ENCODE measurements at regions not wholly inside any gene's neighbourhood (a gene's known extent, or its start where the extent isn't known, plus 50 kb on each side); places are given as distances from the start of the nearest gene placed in this dataset.
"Not testable (repeated sequence)": the region's sequence is repeated elsewhere in the genome, so short reads cannot be mapped to it uniquely, and the experiment has no call there.

DNA sequence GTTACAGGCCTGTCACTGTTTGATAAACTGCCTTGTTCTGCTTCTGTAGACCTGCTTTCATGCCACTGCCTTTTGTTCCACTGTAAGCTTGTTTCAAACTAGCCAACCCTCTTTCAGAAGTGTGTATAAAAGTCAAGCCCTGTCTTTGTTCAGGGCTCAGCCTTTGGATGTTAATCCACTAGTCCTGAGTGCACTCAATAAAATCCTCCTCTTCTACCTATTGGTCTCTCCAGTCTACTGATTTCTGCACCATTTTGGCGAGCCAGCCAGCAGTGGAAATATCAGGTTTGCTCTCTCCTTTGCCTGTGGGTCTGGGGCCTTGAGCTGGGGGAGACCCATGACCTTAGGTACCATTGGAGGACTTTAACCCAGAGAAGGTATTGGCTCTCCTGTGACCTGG is 901.6 kb upstream of the NDST4 start:
- DNase-seq (ENCODE audit: extremely low read depth, low read depth): no peak
- TF ChIP-seq, protein P1, sequence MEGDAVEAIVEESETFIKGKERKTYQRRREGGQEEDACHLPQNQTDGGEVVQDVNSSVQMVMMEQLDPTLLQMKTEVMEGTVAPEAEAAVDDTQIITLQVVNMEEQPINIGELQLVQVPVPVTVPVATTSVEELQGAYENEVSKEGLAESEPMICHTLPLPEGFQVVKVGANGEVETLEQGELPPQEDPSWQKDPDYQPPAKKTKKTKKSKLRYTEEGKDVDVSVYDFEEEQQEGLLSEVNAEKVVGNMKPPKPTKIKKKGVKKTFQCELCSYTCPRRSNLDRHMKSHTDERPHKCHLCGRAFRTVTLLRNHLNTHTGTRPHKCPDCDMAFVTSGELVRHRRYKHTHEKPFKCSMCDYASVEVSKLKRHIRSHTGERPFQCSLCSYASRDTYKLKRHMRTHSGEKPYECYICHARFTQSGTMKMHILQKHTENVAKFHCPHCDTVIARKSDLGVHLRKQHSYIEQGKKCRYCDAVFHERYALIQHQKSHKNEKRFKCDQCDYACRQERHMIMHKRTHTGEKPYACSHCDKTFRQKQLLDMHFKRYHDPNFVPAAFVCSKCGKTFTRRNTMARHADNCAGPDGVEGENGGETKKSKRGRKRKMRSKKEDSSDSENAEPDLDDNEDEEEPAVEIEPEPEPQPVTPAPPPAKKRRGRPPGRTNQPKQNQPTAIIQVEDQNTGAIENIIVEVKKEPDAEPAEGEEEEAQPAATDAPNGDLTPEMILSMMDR (IDR thresholded peaks at IDR 0.05; ENCODE audit: low read depth, low read length): no peak

DNA sequence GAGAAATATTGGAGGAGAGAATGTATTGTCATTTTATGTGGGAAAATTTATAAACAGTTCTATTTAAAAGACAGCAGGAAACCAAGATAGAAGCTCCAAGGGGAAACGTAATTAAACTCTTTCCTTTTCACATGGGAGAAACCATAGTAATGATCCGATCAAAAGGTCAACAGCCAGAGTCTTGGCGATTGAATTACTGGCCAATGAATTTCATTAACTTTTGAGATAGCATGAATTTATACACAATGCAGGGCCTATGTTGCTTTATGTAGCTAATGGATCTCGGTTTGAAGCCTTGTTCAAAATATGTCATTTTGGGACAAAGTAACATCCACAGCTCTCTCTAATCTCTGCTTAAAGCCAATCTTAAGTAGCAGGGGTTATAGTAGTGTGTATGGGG is 897.5 kb upstream of the NDST4 start:
- TF ChIP-seq, protein P1 (IDR thresholded peaks at IDR 0.05; ENCODE audit: low read depth, low read length): no peak
- DNase-seq (ENCODE audit: extremely low read depth, low read depth): no peak

DNA sequence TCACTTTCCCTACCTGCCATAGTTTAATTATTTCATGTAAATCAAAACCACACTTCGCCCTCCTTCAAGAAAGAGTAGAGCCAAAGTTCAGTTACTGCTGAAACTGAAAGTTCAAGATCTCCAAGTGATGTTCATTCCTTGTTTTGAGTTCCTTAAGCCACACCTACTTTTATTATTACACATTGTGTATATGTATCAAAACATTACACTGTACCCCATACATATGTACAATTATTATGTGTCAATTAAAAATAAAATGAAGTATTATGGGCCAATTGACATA is 892.3 kb upstream of the NDST4 start:
- no peak for DNase-seq (ENCODE audit: extremely low read depth, low read depth)
- TF ChIP-seq, protein P1 (IDR thresholded peaks at IDR 0.05; ENCODE audit: low read depth, low read length): no peak

DNA sequence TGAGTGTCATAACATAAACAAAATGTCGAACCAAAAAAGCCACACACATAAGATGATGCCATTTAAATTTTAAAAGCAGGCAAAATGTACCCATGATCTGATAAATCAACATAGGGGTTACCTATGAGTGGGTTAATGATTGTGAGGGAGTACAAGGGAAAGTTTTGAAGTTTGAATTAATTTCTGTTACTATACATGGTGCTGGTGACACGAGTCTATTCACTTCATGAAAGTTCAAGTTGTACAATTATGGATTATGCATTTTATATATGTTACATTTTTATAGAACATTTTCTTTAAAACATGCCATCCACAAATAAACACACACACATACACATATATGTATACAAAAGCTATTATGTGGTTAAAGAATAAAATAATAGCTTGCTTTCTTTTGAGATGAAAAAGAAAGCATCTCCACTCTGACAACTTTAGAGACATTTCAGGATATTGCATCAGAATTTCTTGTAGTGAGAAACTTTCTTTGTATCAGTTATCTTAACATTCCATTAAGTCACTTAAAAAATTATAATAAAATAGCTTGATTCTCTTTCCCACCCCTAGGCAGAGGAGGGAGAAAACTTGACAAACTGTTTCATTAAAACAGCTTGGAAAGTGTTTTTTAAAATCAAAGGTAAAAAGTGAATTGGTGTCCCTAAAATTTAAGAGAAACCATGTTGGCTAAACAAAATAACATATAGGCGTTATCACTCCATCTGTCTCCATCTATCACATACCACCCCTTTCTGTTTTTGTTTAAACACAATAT is 891.8 kb upstream of the NDST4 start:
- TF ChIP-seq, protein P1 (IDR thresholded peaks at IDR 0.05; ENCODE audit: low read depth, low read length): no peak
- no peak for DNase-seq (ENCODE audit: extremely low read depth, low read depth)

DNA sequence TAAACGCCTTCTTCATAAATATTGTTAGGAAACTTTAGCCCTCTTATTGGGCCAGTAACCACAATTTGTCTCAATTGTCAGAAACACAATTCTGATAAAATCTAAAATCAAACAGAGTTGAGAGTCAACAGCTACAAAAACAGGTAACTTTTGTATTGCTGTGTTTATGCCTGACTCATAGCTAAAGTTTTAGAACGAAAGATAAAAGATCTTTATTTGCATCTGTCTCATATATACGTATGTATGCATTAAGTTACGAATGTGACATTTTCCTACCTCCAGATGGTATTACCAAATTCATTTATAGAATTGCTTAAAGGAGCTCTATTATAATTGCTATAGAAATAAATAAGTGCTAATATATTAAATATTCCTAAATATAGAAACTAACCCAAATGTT is 887.9 kb upstream of the NDST4 start:
- TF ChIP-seq, protein P1 (IDR thresholded peaks at IDR 0.05; ENCODE audit: low read depth, low read length): no peak
- DNase-seq (ENCODE audit: extremely low read depth, low read depth): no peak

DNA sequence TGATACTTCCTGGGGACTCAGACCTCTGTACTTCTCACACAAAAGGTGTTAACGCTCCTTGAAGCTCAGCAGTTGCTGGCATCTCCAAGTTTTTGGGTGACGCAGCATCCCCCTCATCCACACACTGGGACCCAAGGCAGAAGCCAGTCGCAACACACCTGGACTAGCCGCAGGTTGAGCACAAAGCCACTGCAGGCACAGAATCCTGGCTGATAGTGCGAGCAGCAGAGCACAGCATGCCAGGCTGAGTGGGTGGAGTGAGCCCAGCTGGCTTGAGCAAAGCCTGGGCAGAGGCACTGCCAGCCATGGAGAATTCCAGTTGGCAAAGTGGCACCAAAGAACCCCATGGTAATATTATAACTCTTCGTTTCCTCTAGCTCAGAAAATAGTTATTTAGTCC is 873.2 kb upstream of the NDST4 start:
- TF ChIP-seq, protein P1 (IDR thresholded peaks at IDR 0.05; ENCODE audit: low read depth, low read length): no peak
- no peak for DNase-seq (ENCODE audit: extremely low read depth, low read depth)

DNA sequence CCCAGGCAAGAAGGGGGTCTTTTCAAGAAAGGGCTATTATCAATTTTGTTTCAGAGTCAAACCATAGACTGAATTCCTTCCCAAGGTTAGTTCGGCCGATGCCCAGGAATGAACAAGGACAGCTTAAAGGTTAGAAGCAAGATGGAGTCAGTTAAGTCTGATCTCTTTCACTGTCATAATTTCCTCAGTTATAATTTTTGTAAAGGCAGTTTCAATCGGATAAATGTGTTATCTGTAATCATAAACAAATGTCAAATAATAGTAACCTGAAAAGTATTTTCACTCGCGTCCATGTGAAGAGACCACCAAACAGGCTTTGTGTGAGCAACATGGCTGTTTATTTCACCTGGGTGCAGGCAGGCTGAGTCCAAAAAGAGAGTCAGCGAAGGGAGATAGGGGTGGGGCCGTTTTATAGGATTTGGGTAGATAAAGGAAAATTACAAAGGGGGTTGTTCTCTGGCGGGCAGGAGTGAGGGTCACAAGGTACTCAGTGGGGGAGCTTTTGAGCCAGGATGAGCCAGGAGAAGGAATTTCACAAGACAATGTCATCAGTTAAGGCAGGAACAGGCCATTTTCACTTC is 862.1 kb upstream of the NDST4 start:
- not testable (repeated sequence) for DNase-seq (ENCODE audit: extremely low read depth, low read depth)

DNA sequence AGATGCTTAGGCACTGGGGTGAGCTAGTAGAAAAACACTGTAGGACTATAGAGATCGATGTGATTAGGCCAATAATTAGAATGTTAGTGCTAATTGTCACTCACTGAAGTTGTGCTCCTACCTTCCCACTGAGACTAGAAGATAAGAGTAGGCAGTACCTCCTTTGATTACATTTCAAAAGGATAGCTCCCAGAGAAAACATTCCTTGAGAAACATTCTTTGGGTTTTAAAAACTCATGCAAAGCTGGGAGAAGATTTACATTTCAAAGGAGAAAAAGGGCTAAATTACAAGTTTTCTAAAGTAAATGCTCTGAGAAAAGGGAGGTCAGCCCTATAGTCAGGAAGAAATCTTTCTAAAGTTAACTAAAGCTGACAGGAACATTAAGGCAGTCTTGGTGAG is 860.3 kb upstream of the NDST4 start:
- DNase-seq (ENCODE audit: extremely low read depth, low read depth): no peak
- TF ChIP-seq, protein P1 (IDR thresholded peaks at IDR 0.05; ENCODE audit: low read depth, low read length): no peak
